Keratinocyte (primary cell): ENCODE measurements at regions not wholly inside any gene's neighbourhood (a gene's known extent, or its start where the extent isn't known, plus 50 kb on each side); places are given as distances from the start of the nearest gene placed in this dataset.

Source experiments
- DNase-seq: peaks from one replicate; pipeline ENCODE4 v3.0.0-alpha.2; 2011; ENCODE audit warnings: low read depth, missing footprints, low spot score
- FAIRE-seq: peaks from 2 replicates; lab custom pipeline; 2011; peaks lifted over from hg19 to GRCh38; lab: Jason Lieb, UNC
- H2AFZ ChIP-seq: 2 replicates; pipeline ENCODE4 v1.6.0; 2012; ENCODE audit warnings: low read length, control low read depth, inconsistent platforms; ENCODE audit not compliant: control insufficient read depth
- H3K27ac ChIP-seq: 2 replicates; pipeline ENCODE4 v1.5.1; 2011; ENCODE audit warnings: low read length; ENCODE audit not compliant: control insufficient read depth, insufficient read depth
- H3K27me3 ChIP-seq: 3 replicates; pipeline ENCODE4 v1.6.0; 2011; ENCODE audit warnings: low read length; ENCODE audit not compliant: control insufficient read depth, insufficient read depth; ENCODE audit errors: extremely low read depth
- H3K36me3 ChIP-seq, 2 experiments: 2 replicates in 1 of 2; 3 replicates in 1 of 2; pipeline ENCODE4 v1.5.1; 2011; ENCODE audit warnings: low read length in 2 of 2, mild to moderate bottlenecking in 1 of 2; ENCODE audit not compliant: control insufficient read depth in 2 of 2, insufficient read depth in 2 of 2; ENCODE audit errors: extremely low read depth in 1 of 2
- H3K4me1 ChIP-seq: 3 replicates; pipeline ENCODE4 v1.5.1; 2011; ENCODE audit warnings: low read length; ENCODE audit not compliant: control insufficient read depth, insufficient read depth; ENCODE audit errors: extremely low read depth
- H3K4me2 ChIP-seq: 3 replicates; pipeline ENCODE4 v1.6.0; 2011; ENCODE audit warnings: low read depth, low read length; ENCODE audit not compliant: control insufficient read depth, insufficient read depth; ENCODE audit errors: extremely low read depth
- H3K4me3 ChIP-seq, 3 experiments: fragments of 200-600 bp in 1 of 3; sonication (generic) in 1 of 3; 2 replicates in 2 of 3; 3 replicates in 1 of 3; pipeline ENCODE4 v1.5.1; 2011 to 2016; ENCODE audit warnings: low read length in 3 of 3, mild to moderate bottlenecking in 3 of 3, control low read depth in 2 of 3, inconsistent platforms in 1 of 3, low read depth in 1 of 3, mixed read lengths in 1 of 3, mixed run types in 1 of 3, moderate library complexity in 1 of 3; ENCODE audit not compliant: control insufficient read depth in 2 of 3, insufficient read depth in 2 of 3; ENCODE audit errors: extremely low read depth in 1 of 3
- H3K79me2 ChIP-seq: 2 replicates; pipeline ENCODE4 v1.6.0; 2012; ENCODE audit warnings: low read length; ENCODE audit not compliant: control insufficient read depth, insufficient read depth
- H3K9ac ChIP-seq: 3 replicates; pipeline ENCODE4 v1.6.0; 2011; ENCODE audit warnings: low read length; ENCODE audit not compliant: control insufficient read depth, insufficient read depth; ENCODE audit errors: extremely low read depth
- H3K9me1 ChIP-seq: 3 replicates; pipeline ENCODE4 v1.6.0; 2011; ENCODE audit warnings: low read length; ENCODE audit not compliant: control insufficient read depth, insufficient read depth; ENCODE audit errors: extremely low read depth
- H3K9me3 ChIP-seq: 2 replicates; pipeline ENCODE4 v1.5.1; 2012; ENCODE audit warnings: low read depth, low read length; ENCODE audit not compliant: control insufficient read depth
- H4K20me1 ChIP-seq: 3 replicates; pipeline ENCODE4 v1.6.0; 2011; ENCODE audit warnings: low read length; ENCODE audit not compliant: control insufficient read depth, insufficient read depth; ENCODE audit errors: extremely low read depth
- EZH2 ChIP-seq: IDR thresholded peaks from one replicate; pipeline ENCODE4 v1.6.1; 2012; ENCODE audit warnings: inconsistent platforms, mild to moderate bottlenecking, low read length, moderate library complexity
- dilution Hi-C: fragments of 300-500 bp; cut with MboI; formaldehyde crosslinking; loops from one replicate; pipeline ENCODE4 v1.7.0; 2020; ENCODE audit warnings: low sequenced_read_pairs; ENCODE audit not compliant: extremely low pct_ligation_motif_present
- TF ChIP-seq, protein P1 (sequence below), 3 experiments: IDR thresholded peaks in 1 of 3; conservative IDR thresholded peaks in 1 of 3; optimal IDR thresholded peaks in 1 of 3; 2 replicates in 2 of 3; 3 replicates in 1 of 3; pipeline versions ENCODE3 to v1.5.1; 2011; ENCODE audit warnings: low read length in 3 of 3, mild to moderate bottlenecking in 3 of 3, moderate library complexity in 2 of 3, control low read depth in 1 of 3, inconsistent platforms in 1 of 3; ENCODE audit not compliant: insufficient read depth in 2 of 3; ENCODE audit errors: extremely low read depth in 1 of 3

DNA sequence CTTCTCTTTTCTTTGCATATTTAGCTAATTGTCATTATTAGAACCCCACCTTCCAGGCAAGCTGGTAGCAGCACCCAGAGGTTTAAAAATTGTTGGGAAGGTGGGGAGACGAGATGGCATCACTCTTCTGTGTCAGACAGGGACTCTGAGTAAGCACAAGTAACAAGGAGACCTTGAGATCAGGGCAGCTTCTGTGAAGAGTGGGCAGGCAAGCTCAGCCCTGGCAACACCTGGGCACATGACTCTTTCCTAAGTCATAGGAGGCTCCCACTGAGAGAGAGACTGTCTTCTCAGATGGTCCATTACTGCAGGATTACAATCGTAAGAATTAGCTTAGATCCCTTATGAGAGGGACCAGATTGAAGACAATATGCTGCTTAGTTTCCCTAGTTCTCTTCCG lies 183.5 kb downstream of the BRINP2 start:
- no peak overlapping the region for H3K9ac ChIP-seq
- no peaks in the 10 kb centered on the region for H3K9me1 ChIP-seq
- no peaks in the 10 kb centered on the region for H3K79me2 ChIP-seq
- no peak overlapping the region for H3K4me3 ChIP-seq
- no peaks in the 10 kb centered on the region for H3K27me3 ChIP-seq
- no peaks in the 10 kb centered on the region for H3K4me1 ChIP-seq
- TF ChIP-seq, protein P1, sequence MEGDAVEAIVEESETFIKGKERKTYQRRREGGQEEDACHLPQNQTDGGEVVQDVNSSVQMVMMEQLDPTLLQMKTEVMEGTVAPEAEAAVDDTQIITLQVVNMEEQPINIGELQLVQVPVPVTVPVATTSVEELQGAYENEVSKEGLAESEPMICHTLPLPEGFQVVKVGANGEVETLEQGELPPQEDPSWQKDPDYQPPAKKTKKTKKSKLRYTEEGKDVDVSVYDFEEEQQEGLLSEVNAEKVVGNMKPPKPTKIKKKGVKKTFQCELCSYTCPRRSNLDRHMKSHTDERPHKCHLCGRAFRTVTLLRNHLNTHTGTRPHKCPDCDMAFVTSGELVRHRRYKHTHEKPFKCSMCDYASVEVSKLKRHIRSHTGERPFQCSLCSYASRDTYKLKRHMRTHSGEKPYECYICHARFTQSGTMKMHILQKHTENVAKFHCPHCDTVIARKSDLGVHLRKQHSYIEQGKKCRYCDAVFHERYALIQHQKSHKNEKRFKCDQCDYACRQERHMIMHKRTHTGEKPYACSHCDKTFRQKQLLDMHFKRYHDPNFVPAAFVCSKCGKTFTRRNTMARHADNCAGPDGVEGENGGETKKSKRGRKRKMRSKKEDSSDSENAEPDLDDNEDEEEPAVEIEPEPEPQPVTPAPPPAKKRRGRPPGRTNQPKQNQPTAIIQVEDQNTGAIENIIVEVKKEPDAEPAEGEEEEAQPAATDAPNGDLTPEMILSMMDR (optimal IDR thresholded peaks at IDR 0.05 in 1 of 3, IDR thresholded peaks at IDR 0.05 in 1 of 3, conservative IDR thresholded peaks at IDR 0.05 in 1 of 3; ENCODE audit: extremely low read depth in 1 of 3, insufficient read depth in 2 of 3, low read length in 3 of 3), result no peak
- no peak for TF ChIP-seq EZH2
- no peak overlapping the region for H3K27ac ChIP-seq
- H3K4me2 ChIP-seq, result no peak overlapping the region
- H3K36me3 ChIP-seq, result no peaks in the 10 kb centered on the region
- no peaks in the 10 kb centered on the region for H4K20me1 ChIP-seq
- H3K9me3 ChIP-seq, result no peaks in the 10 kb centered on the region
- dilution Hi-C loops, result no loop called here
- H2AFZ ChIP-seq, result no peak overlapping the region
- DNase-seq, result no peak
- FAIRE-seq, result no peak

DNA sequence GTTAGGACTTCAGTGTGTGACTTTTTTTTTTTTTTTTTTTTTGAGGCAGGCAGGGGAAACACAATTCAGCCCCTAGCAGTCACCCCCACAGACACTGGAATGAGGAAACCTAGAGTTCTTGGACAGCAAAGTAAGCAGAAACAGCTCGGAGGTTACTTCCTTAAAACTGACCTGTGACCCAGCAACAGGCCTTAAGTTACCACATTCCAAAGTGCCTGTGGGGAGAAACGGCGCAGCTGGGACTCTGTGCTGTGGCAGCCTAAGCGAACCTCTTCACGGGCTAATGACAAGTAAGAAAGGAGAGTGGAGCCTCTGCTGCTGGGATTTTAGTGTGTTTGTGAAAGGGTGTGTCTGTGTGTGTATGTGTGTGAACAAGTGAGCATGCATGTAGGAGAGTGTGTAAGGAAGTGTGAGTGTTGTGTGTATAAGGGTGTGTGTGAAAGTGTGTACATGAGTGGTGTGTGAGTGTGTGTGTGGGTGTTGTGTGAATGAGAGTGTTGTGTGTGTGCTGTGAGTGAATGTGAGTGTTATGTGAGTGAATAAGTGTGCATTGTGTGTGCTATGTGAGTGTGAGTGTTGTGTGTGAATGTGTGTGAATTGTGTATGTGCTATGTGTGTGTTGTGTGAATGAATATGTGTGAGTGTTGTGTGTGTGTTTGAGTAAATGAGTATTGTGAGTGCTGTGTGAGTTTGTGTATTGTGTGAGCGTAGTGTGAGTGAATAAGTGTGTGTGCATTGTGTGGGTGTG lies 180.8 kb downstream of the BRINP2 start:
- peak; percentile 39 for FAIRE-seq
- no peak overlapping the region for H2AFZ ChIP-seq
- H3K4me3 ChIP-seq, result no peak overlapping the region
- no peak for DNase-seq
- H4K20me1 ChIP-seq, result no peaks in the 10 kb centered on the region
- H3K9ac ChIP-seq, result no peak overlapping the region
- no peaks in the 10 kb centered on the region for H3K79me2 ChIP-seq
- no peaks in the 10 kb centered on the region for H3K27me3 ChIP-seq
- no peaks in the 10 kb centered on the region for H3K36me3 ChIP-seq
- TF ChIP-seq EZH2, result no peak
- TF ChIP-seq, protein P1 (optimal IDR thresholded peaks at IDR 0.05 in 1 of 3, IDR thresholded peaks at IDR 0.05 in 1 of 3, conservative IDR thresholded peaks at IDR 0.05 in 1 of 3; ENCODE audit: extremely low read depth in 1 of 3, insufficient read depth in 2 of 3, low read length in 3 of 3), result no peak
- H3K4me1 ChIP-seq, result no peaks in the 10 kb centered on the region
- H3K4me2 ChIP-seq, result no peak overlapping the region
- H3K27ac ChIP-seq, result no peak overlapping the region
- no peaks in the 10 kb centered on the region for H3K9me3 ChIP-seq
- dilution Hi-C loops, result no loop called here
- no peaks in the 10 kb centered on the region for H3K9me1 ChIP-seq
